ENCODE measurements at regions not wholly inside any gene's neighbourhood (a gene's known extent, or its start where the extent isn't known, plus 50 kb on each side); places are given as distances from the start of the nearest gene placed in this dataset.

DNA sequence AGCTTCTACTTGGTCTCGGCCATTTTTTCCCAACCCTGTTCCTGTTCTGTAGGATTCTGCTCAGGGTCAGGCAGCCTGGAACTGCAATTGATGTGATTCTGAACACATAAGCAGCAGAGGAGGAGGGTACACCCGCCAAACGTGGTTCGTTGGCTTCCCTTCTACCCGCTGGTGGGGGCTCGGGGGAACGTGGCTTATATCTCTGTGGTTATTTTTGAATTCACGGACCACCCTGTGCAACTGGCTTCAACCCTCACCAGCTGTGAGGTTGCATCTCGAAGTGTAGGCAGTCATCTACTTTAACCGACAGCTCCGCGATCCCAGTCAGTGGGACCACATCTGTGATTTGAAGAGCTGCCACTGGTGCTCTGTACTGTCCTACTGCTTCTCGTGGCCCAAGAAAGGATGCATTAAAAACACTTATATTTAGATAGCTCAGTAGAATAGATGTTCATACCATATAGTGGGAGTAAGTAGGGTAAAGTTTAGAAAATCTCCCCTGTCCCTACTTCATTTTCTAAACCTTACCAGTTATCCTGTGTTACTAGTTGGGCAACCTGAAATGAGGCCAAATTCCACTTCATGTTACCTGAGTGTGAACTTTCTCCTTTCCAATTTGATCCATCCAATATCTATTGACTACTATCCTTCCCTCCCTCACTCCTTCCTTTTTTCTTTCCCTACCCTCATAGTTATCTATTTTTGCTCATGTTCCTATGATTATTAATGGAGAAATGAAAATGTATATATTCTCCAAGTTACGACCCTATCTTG is 80.4 kb upstream of the BCOR start:
- intact Hi-C loops (cut with DNase I, micrococcal nuclease), result no loop called here
- Histone ChIP-seq H3K36me3 (ENCODE audit: low read depth) (no peaks in the 10 kb centered on the region), H3K9me3 (no peaks in the 10 kb centered on the region), H3K4me1 (ENCODE audit: low read depth) (no peaks in the 10 kb centered on the region), H3K4me3 (no peak overlapping the region)
- DNase-seq (no peak), ATAC-seq (no peak)
- TF ChIP-seq, protein P1, sequence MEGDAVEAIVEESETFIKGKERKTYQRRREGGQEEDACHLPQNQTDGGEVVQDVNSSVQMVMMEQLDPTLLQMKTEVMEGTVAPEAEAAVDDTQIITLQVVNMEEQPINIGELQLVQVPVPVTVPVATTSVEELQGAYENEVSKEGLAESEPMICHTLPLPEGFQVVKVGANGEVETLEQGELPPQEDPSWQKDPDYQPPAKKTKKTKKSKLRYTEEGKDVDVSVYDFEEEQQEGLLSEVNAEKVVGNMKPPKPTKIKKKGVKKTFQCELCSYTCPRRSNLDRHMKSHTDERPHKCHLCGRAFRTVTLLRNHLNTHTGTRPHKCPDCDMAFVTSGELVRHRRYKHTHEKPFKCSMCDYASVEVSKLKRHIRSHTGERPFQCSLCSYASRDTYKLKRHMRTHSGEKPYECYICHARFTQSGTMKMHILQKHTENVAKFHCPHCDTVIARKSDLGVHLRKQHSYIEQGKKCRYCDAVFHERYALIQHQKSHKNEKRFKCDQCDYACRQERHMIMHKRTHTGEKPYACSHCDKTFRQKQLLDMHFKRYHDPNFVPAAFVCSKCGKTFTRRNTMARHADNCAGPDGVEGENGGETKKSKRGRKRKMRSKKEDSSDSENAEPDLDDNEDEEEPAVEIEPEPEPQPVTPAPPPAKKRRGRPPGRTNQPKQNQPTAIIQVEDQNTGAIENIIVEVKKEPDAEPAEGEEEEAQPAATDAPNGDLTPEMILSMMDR (IDR thresholded peaks at IDR 0.05), result no peak

DNA sequence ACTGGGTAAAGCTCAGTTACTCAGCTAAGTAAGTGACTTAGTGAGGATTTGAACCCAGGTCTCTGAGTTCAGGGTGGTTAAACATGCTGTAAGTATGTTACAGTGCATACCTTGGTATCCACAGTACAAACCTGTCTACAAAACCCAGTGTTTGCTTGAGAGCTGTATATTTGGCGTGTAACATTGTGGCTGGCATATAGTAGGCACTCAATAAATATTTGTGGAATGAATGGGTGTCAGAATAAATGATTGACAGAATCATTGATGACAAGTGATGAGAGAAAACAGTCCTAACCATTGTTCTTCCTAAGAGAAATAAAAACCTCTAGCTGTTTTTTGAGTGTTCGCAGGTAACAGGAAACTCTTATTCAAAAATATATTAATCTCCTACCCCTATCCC is 79.7 kb upstream of the BCOR start:
- no peaks in the 10 kb centered on the region for H3K4me1 ChIP-seq (ENCODE audit: low read depth)
- no peaks in the 10 kb centered on the region for H3K36me3 ChIP-seq (ENCODE audit: low read depth)
- no peak overlapping the region for H3K4me3 ChIP-seq
- DNase-seq (no peak), ATAC-seq (no peak)
- TF ChIP-seq, protein P1 (IDR thresholded peaks at IDR 0.05), result no peak
- no peaks in the 10 kb centered on the region for H3K9me3 ChIP-seq
- intact Hi-C loops (cut with DNase I, micrococcal nuclease), result no loop called here

DNA sequence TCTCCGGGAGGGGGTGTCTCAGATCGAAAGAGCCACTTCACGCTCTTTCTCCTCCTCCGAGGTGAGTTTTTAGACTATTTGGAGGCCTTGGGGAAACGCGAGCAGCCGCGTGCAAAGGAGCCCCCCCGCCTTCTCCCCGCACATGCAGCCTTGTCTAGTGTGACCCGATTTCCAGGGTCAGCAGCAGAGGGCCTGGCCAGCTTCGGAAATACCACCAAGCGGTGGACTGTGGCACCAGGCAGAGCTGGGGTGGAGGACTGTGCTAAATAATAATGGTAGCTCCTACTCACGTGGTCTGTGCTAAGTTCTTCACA is 79.3 kb upstream of the BCOR start:
- ATAC-seq, result no peak
- TF ChIP-seq, protein P1 (IDR thresholded peaks at IDR 0.05), result no peak
- Histone ChIP-seq H3K4me3 (no peak overlapping the region), H3K9me3 (no peaks in the 10 kb centered on the region), H3K4me1 (ENCODE audit: low read depth) (no peaks in the 10 kb centered on the region), H3K36me3 (ENCODE audit: low read depth) (no peaks in the 10 kb centered on the region)
- intact Hi-C loops (cut with DNase I, micrococcal nuclease), result no loop called here
- peak; percentile 36 to 61 (median 56) for DNase-seq

DNA sequence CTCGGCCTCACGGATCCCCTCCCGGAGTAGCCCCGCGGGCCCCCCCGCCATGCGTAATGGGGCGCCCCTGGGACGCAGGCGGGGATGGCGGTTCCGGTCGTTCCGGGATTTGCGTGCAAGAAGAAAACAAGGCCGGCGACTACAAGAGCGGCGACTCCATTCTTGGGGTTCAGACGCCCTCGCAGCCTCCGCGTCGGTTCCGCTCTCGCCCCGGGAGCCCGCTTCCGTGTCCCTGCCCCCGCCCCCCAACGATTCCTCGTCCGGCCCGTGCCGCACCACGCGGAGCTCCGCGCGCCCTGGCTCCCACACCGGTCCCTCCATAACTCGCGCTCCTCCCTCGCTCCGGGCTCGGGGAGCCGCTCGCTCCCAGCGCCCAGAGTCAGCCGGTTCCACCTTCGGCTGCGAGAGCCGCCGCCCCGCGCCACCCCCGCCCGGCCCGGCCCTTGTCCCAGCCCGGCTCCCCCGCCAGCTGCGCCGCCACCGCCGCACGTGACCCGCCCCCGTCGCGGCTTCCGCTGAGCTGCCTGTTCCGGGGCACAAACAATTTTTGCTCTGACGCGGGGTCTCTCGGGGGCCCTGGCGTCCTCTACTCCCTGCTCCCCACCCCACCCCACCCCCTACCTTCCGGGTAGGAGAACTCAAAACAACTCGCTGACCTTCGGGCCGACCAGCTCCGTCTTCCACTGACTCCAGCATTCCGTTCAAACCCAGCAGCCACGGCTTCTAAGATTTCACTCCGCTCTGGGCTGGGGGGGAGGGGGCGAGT is 78.8 kb upstream of the BCOR start:
- Histone ChIP-seq H3K9me3 (no peaks in the 10 kb centered on the region), H3K4me1 (ENCODE audit: low read depth) (no peaks in the 10 kb centered on the region), H3K36me3 (ENCODE audit: low read depth) (no peaks in the 10 kb centered on the region), H3K4me3 (peak overlapping the region; percentile 28)
- peak; percentile 78 to 87 (median 84) for DNase-seq
- intact Hi-C loops (cut with DNase I, micrococcal nuclease), result no loop called here
- ATAC-seq, result peak; percentile 64
- TF ChIP-seq, protein P1 (IDR thresholded peaks at IDR 0.05), result no peak

DNA sequence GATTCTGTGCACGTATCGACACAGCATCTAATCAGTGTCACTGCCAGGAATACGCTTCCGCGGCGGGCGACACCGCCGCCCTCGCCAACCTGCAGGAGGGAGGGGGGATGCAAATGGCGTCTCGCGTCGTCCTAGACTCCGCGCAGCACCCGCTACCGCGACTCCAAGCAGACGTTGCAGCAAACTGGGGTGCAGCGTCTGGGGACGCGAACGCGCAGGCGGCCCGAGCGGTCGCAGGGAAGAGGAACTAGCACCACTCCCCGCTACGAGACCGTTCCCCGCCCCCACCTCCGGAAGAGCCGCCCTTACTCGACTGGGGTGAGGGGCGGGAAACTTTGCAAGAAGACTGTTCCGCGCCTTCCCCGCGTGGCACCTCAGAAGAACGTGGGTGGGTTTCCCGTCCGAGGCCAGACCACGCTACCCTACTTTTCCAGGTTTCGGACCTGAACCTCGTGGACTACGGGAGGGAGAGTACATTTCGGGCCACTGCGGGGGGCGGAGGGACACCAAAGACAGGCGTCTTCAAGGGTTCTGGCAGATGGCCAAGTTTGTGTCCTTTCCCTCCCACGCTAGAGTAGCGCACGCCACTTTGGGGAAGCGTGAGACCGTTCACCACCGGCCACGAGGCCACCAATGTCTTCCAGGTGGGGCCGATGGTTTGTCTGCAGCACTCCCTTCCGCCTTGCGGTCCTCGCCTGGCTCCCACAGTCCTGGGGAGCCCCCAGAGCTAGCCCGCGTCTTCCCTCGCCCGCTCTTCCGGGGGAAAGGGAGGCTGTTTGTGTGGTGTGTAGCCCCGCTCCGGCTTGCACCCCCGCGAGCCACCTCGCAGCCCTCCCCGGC is 78.0 kb upstream of the BCOR start:
- H3K36me3 ChIP-seq (ENCODE audit: low read depth), result no peaks in the 10 kb centered on the region
- no peaks in the 10 kb centered on the region for H3K9me3 ChIP-seq
- peak overlapping the region; percentile 28 for H3K4me3 ChIP-seq
- DNase-seq (peak; percentile 73 to 92 (median 84)), ATAC-seq (peak; percentile 65)
- TF ChIP-seq, protein P1 (IDR thresholded peaks at IDR 0.05), result no peak
- H3K4me1 ChIP-seq (ENCODE audit: low read depth), result no peaks in the 10 kb centered on the region
- intact Hi-C loops (cut with DNase I, micrococcal nuclease), result no loop called here
